ENCODE measurements at regions not wholly inside any gene's neighbourhood (a gene's known extent, or its start where the extent isn't known, plus 50 kb on each side); places are given as distances from the start of the nearest gene placed in this dataset.

DNA sequence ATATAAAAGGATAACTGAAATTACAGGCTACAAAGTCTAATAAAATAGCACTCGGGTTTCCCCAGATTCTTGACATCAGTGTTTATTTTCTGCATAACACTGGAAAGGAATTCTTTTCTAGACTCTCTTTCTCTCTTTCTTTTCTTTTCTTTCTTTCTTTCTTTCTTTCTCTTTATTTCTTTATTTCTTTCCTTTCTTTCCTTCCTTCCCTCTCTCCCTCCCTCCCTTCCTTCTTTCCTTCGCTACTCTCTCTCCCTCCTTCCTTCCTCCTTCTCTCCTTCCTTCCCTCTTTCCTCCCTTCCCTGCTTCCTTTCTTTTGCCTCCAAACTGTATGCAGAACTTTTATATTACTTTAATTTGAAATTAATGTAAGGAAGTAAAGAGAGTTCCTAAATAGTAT lies 64.5 kb upstream of the GPR45 start:
- TF ChIP-seq, protein P1, sequence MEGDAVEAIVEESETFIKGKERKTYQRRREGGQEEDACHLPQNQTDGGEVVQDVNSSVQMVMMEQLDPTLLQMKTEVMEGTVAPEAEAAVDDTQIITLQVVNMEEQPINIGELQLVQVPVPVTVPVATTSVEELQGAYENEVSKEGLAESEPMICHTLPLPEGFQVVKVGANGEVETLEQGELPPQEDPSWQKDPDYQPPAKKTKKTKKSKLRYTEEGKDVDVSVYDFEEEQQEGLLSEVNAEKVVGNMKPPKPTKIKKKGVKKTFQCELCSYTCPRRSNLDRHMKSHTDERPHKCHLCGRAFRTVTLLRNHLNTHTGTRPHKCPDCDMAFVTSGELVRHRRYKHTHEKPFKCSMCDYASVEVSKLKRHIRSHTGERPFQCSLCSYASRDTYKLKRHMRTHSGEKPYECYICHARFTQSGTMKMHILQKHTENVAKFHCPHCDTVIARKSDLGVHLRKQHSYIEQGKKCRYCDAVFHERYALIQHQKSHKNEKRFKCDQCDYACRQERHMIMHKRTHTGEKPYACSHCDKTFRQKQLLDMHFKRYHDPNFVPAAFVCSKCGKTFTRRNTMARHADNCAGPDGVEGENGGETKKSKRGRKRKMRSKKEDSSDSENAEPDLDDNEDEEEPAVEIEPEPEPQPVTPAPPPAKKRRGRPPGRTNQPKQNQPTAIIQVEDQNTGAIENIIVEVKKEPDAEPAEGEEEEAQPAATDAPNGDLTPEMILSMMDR (IDR thresholded peaks at IDR 0.05), result no peak
- TF ChIP-seq ZFX (IDR thresholded peaks at IDR 0.05; ENCODE audit: borderline replicate concordance), result no peak

Data from 22Rv1 (cell line).